ENCODE measurements at regions not wholly inside any gene's neighbourhood (a gene's known extent, or its start where the extent isn't known, plus 50 kb on each side); places are given as distances from the start of the nearest gene placed in this dataset.

GRCh38 chr12:24036438-24037216 lies 87.2 kb upstream of the SOX5 start:
- TF ChIP-seq CTCF (IDR thresholded peaks at IDR 0.05) (no peak), RFX5 (IDR thresholded peaks at IDR 0.05) (no peak), POLR2A (IDR thresholded peaks at IDR 0.05; ENCODE audit: low read length) (no peak), TP53 (CRISPR knock-in tag; IDR thresholded peaks at IDR 0.05) (no peak), ZFP36 (IDR thresholded peaks at IDR 0.05; ENCODE audit: borderline replicate concordance, partially characterized antibody) (no peak), CBX8 (IDR thresholded peaks at IDR 0.05) (no peak), CHD2 (IDR thresholded peaks at IDR 0.05; ENCODE audit: low read length, partially characterized antibody) (no peak), ELK1 (IDR thresholded peaks at IDR 0.05; ENCODE audit: low read depth, low read length) (no peak), TFCP2L1 (CRISPR knock-in tag; IDR thresholded peaks at IDR 0.05) (no peak), NFE2L2 (conservative IDR thresholded peaks at IDR 0.05; ENCODE audit: low read length) (no peak), REST (IDR thresholded peaks at IDR 0.05) (no peak), NPAS2 (CRISPR knock-in tag; IDR thresholded peaks at IDR 0.05; ENCODE audit: borderline replicate concordance) (no peak), EP300 (IDR thresholded peaks at IDR 0.05) (no peak), CBX2 (IDR thresholded peaks at IDR 0.05; ENCODE audit: borderline replicate concordance, low read depth) (no peak)
